Activated T-helper 1 cell treated with anti-CD3 and anti-CD28 coated beads, Interleukin-2, amount 50 U/mL, for 16 hours (primary cell): ENCODE measurements at regions not wholly inside any gene's neighbourhood (a gene's known extent, or its start where the extent isn't known, plus 50 kb on each side); places are given as distances from the start of the nearest gene placed in this dataset.

ENCODE experiments used
- DNase-seq, 2 donors: peaks; one replicate each; pipeline ENCODE4 v3.0.0-alpha.2; 2020; ENCODE audit warnings: low read depth in 1 of 2, low spot score in 1 of 2

DNA sequence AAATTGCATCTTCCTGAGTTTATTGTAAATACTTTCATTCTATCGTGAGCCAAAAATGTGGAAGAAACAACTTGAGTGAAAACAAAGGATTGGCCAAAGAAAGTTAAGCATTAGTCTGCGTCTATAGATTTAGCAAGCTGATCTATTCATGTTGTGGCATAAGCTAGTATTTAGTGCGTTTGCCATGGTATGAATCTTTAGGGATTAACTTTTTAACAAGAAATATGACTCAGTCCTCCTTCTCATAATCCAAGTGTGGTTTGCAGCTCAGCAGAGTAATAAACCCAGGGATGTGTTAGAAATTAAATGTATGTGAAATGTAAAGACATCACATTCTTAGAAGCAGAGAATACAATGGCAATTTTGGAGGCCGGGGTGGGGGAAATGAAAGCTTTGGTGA lies 1110.9 kb downstream of the NLGN4X start:
- DNase-seq: no peak

GRCh38 chrX:5113128-5113527 lies 1115.5 kb downstream of the NLGN4X start:
- DNase-seq: no peak

- DNase-seq: no peak
Measured at GRCh38 chrX:5100004-5100403, 1128.7 kb downstream of the NLGN4X start.

GRCh38 chrX:5086388-5086787 lies 1142.3 kb downstream of the NLGN4X start:
- no peak for DNase-seq

DNA sequence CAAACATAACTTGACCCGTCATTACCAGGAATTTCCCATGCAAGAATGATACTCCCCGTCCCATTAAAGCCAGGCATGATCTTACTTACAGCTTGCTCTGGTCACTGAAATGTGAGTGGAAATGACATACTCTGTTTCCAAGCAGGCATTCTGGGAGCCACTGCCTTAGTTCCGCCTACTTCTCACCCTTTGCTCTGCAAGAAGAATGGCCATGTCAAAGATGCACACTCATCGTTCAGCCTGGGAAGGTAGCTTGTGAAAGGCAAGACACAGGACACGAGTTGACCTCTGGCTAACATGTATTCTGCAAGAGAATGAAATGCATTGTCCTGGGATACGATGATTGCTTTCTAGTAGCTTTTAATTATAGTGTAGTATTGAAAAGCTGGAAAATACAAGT lies 1144.4 kb downstream of the NLGN4X start:
- no peak for DNase-seq

DNA sequence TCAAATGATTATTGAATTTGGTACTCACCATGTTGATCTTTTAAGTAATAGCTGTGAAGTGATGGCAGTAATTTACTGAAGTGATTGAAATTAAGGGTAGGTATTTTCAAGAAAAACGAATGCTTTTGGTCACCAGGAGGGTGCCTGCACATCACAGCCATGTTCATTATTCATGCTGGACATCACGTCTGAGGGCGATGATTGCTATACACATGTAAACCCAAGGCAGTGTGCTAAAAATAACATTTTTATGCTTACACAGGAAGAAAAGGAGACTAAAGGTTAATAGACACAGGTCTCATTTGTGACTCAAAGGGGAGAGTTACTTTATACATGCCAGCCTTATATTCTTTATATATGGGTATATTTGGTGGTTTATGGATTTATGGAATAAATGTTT lies 1146.0 kb downstream of the NLGN4X start:
- no peak for DNase-seq

- DNase-seq: no peak
Measured at GRCh38 chrX:5080791-5081190, 1147.9 kb downstream of the NLGN4X start.

DNA sequence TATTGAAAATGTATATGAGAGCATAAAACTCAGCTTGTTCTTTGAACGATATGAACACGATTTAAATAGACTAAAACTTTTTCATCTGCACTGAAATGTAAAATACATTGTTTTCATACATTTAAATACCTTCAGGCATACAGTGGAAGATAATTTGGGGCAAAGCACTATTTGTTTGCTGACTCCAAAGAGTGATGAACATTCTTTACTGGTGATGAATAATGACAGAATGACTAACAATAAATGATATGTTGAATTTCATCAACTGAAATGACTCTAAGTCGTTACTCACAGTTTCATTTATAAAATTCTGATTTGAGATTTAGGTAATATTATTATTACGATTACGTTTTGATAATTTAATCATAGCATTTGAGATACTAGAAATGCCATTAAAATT lies 1160.1 kb downstream of the NLGN4X start:
- no peak for DNase-seq

GRCh38 chrX:5057786-5058185 lies 1170.9 kb downstream of the NLGN4X start:
- no peak for DNase-seq

DNA sequence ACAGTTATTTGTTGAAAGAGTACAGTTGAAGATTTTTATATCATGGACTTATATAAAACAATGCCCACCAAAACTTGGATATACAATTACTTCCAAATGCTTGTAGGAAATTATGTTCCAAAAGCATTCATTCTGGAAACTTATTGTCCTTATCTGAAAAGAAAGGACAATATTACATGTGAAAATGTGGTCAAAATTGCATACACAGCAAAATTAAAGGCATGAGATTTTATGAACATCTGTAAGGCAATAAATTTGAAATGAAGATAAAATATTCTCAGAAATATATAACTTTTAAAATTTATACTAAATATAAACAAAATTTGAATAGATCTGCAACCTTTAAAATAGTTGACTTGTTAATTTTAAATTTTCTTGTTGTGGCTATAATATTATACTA lies 1173.8 kb downstream of the NLGN4X start:
- no peak for DNase-seq

DNA sequence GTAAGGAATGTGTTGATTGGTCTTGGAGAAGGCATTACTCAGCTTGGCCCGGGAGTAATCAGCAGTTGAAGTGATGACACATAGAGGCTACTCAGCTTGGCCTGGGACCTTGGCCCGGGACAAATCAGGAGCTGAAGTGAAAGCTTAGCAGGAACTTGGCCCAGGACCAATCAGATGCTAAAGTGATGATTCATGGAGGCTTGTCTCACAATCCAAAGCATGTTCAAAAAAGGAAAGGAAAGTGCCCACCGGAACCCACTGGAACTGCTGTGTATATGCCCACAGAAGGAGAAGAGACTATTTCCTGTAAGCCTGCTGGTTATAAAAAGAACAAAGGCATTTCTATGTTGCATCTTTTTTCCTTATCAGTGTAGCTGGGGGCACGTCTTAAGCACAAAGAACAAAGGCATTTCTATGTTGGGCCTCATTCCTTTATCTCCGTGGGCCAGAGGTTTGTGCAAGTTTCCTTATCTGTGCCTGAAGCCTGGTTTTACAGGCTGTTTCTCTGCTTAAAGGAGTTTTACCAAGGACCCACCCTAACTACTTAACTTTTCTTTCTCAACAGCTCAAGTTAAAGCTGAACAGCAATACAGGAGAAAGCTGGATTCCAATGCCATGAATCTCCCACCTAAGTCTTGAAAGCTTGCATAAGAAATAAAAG lies 1176.7 kb downstream of the NLGN4X start:
- DNase-seq: no peak

GRCh38 chrX:5042563-5042962 lies 1186.1 kb downstream of the NLGN4X start:
- no peak for DNase-seq

- DNase-seq: no peak
Measured at GRCh38 chrX:5031792-5032191, 1196.9 kb downstream of the NLGN4X start.

DNA sequence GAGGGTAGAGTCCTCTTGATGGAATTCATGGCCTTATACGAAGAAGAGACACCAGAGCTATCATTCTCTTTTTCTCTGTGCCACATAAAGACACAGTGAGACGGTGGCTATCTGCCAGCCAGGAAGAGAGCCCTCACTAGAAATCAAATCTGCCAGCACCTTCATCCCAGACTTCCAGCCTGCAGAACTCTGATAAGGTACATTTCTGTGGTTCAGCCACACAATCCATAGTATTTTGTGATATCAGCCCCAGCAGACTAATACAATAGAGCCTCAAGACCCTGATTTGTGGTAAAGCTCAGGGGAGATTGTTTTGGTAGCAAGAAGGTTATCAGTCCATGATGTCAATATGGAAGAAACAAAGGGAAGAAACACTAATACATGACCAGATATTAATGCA lies 1213.2 kb downstream of the NLGN4X start:
- no peak for DNase-seq

DNA sequence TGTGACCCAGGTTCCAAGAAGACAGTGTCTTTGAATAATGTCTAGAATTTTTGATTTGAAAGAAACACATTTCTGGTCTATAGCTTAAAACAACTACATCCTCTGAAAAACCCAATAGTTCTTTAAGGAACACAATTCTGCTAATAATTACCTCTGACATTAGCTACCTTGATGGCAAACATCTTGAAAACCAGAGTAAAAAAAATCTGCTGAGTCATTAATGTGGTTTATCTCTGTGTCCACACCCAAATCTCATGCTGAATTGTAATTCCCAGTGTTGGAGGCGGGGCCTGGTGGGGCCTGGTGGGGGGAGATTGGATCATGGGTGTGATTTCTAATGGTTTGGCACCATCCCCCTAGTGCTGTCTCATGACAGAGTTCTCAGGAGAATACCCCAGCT lies 1233.8 kb downstream of the NLGN4X start:
- DNase-seq: no peak

DNA sequence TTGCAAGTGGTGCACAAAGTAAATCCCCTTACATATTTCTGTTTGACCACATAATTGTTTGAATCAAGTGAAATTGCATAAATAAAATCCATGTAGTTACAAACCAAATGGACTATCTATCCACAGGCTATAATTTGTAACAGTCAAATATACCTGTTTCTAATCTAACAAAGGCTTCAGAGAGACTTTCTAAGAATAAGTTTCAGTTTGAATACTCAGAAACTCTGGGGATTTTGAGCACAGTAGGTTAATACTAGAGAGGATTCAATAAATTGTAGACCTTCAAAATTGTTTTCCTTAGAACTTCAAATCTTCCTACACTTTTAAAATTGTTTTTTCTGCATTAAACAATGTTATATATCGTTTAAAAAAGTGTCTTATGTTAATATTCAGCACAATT lies 1250.1 kb downstream of the NLGN4X start:
- no peak for DNase-seq

GRCh38 chrX:4971646-4972045 lies 1257.0 kb downstream of the NLGN4X start:
- no peak for DNase-seq

GRCh38 chrX:4964112-4964511 lies 1250.7 kb upstream of the PRKX start:
- DNase-seq: no peak

DNA sequence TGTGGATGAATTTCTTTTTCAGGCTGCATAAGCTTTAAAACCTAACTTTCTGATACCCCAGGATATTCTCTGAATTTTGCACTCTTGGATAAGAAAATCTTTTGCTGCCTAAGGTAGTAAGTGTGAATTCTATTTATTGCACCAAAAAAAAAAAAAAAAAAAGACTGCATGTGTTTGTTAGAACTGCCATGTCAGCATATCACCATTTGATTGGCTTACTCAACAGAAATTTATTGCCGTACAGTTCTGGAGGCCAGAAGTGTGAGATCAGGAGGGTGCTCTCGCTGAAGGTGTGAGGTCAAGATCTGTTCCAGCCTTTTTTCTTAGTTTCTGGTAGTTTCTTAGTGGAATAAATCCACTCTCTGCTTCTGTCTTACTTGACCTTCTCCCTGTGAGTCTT lies 1250.0 kb upstream of the PRKX start:
- DNase-seq: no peak

DNA sequence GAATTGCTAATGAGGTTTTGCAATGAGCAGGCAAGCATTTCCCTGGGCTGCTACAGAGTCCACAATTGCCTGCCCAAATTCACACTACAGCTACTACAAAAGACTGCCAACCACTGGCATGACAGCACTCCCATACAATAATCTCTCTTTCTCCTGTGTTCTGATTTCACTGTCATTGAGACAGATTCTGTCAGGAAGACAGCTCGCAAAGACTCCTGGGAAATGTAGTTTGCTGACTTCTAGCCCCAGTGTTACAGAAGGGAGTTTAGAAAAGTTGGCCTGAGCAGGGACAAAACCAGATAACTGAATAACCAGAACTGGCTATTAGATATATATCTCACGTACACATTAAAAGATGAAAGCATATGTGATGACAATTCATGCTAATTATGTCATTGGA lies 1231.3 kb upstream of the PRKX start:
- no peak for DNase-seq

- no peak for DNase-seq
Measured at GRCh38 chrX:4936315-4936714, 1222.9 kb upstream of the PRKX start.

GRCh38 chrX:4935846-4936245 lies 1222.4 kb upstream of the PRKX start:
- no peak for DNase-seq

- no peak for DNase-seq
Measured at GRCh38 chrX:4935401-4935800, 1222.0 kb upstream of the PRKX start.

- DNase-seq: no peak
Measured at GRCh38 chrX:4932790-4933189, 1219.3 kb upstream of the PRKX start.
